Stimulated activated CD8-positive, alpha-beta memory T cell treated with anti-CD3 and anti-CD28 coated beads, Interleukin-4, amount 100 ng/mL, for 48 hours (primary cell): ENCODE measurements at regions not wholly inside any gene's neighbourhood (a gene's known extent, or its start where the extent isn't known, plus 50 kb on each side); places are given as distances from the start of the nearest gene placed in this dataset.
A peak's percentile ranks its signal among the peaks of the same experiment; 100 is the strongest.
"Not testable (repeated sequence)": the region's sequence is repeated elsewhere in the genome, so short reads cannot be mapped to it uniquely, and the experiment has no call there.

Experiments used
- DNase-seq: peaks from one replicate; pipeline ENCODE4 v3.0.0-alpha.2; 2020

GRCh38 chr1:198935306-198935921, 296.6 kb downstream of the PTPRC start:
- peak; percentile 62 for DNase-seq

- DNase-seq = no peak
These were observed 297.7 kb downstream of the PTPRC start for GRCh38 chr1:198936371-198937083.

DNA sequence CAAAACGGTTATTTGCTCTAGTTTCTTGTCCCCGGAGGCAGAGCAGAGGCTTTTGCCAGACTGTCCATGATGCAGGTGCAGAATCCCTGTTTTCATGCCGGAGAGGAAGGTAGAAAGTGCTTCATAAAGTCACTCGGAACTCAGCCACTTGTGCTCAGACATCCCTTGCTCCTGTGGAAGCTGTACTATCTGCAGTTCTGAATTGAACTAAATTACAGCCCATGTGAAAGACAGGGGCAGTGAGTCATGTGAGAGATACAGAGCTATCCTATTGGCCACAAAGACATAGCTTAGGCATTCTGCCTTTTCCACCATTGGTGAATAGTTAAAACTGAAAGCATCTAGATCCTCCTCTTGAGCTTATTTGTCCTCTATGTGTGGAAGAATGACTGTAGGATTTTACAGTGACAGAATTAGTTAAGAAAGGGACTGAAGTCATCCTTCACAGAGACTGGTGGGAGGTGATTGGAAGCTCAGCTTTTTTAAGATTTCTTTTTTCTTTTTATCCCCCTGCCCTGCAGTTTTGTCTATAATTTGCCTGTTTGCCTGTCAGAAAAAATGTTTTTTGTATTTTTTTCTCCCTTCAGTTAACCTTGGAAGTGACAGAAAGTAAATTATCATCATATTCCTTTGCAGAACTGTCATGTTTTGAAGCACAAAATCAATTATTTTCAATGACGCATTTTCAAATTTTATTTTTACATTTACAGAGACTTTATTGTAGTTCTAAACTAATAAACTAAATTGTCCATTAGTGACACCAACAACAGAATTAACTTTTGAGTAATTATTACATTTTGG, 298.6 kb downstream of the PTPRC start:
- DNase-seq = peak; percentile 44

- DNase-seq = no peak
These were observed 300.4 kb downstream of the PTPRC start for GRCh38 chr1:198939286-198939685.

DNA sequence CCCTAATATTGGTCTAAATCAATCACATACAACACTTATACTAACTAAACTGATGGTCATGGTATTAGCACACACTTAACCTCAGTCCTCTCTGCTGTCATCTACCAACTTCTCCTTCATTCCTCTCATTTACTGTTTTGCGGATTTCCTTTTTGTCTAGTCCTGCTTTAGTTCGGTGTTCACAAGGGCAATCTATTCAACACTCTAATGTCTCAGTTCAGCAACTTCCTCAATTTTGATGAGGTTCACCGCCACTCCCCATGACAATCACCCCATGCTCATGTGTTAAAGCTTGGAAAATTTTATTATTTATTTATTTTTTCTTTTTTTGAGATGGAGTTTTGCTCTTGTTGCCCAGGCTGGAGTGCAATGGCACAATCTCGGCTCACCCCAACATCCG, 301.1 kb downstream of the PTPRC start:
- DNase-seq = no peak

- DNase-seq = no peak
These were observed 303.6 kb downstream of the PTPRC start for GRCh38 chr1:198942466-198942865.

- DNase-seq = no peak
These were observed 304.8 kb downstream of the PTPRC start for GRCh38 chr1:198943484-198944187.

- no peak for DNase-seq
These were observed 308.6 kb downstream of the PTPRC start for GRCh38 chr1:198947456-198947855.

GRCh38 chr1:198948895-198949659, 310.2 kb downstream of the PTPRC start:
- DNase-seq = no peak

DNA sequence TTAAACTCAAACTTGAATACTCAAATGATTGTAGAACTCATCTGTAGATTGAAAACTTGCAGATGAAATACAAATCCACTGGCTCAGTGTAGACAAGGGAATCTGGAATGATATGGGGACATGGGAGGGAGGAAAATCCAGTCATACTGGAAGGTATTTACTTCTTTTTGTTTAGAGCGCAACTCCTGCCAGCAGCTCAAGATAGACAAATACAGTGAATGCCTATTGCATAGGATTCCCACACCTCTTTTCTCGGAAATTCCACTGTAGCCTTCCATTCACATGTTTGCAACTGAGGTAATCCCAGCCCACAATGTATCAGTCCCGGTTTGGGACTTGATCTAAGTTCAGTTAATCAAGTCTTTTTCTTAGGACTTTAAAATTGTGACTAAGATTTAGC, 311.2 kb downstream of the PTPRC start:
- no peak for DNase-seq

DNA sequence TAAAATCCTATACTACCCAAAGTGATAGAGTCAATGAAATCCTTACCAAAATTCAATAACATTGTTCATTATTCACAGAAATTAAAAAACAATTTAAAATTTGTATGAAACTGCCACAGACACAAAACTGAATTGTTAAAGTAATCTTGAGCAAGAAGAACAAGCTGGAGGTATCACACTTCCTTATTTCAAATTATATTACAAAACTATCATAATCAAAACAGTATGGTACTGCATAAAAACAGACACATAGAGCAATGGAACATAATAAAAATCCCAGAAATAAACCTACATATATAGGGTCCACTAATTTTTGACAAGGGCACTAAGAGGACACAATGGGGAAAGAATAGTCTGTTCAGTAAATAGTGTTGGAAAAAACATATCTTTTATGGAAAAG, 316.2 kb downstream of the PTPRC start:
- DNase-seq = no peak

- DNase-seq = no peak
These were observed 318.2 kb downstream of the PTPRC start for GRCh38 chr1:198957044-198957443.

DNA sequence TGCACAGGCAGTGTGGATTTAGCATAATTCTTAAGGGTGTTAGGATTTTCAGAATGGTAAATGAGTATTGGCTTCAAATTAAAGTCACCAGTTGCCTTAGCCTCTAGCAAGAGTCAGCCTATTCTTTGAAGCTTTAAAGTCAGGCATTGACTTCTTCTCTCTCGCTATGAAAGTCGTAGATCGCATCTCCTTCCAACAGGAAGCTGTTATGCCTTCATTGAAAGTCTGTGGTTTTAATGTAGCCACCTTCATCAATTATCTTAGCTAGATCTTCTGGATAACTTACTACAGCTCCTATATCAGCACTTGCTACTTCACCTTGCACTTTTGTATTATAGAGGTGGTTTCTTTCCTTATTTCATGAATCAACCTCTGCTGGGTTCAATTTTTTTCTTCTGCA, 320.2 kb downstream of the PTPRC start:
- no peak for DNase-seq

DNA sequence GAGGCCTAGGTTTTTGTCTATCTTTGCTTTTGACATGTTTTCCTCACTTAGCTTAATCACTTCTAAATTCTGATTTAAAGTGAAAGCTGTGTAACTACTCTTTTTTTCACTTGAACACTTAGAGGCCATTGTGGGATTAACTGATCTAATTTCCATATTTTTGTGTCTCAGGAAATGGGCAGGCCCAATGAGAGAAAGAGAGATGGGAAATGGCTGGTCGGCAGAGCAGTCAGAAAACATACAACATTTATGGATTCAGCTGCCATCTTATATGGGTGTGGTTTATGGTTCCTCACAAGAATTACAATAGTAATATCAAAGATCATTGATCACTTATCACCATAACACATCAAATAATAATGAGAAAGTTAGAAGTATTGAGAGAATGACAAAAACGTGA, 320.8 kb downstream of the PTPRC start:
- DNase-seq = no peak

DNA sequence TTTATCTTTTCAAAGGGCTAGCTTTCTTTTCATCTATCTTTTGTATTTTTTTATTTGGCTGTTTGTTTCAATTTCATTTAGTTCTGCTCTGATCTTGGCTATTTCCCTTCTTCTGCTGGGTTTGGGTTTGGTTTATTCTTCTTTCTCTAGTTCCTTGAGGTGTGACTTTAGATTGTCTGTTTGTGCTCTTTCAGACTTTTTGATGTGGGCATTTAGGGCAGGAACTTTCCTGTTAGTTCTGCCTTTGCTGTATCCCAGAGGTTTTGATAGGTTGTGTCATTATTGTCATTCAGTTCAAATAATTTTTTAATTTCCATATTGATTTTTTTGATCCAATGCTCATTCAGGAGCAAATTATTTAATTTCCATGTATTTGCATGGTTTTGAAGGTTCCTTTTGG, 325.0 kb downstream of the PTPRC start:
- not testable (repeated sequence) for DNase-seq

DNA sequence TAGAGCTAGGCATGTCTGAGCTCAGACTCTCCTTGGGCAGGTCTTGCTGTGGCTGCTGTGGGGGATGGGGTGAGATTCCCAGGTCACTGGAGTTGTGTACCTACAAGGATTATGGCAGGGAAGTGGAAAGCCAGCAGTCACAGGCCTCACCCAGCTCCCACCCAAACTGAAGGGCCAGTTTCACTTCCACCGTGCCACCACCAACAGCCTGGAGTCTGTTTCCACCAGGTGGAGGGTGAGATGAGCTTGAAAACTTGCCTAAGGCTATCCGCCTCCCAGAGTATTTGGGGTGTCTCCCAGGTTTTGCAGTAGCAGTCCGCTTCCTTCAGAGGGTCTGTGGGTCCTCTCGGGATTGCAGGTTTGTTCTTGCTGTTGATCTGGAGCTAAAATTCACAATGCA, 327.7 kb downstream of the PTPRC start:
- DNase-seq = no peak

GRCh38 chr1:198967566-198967965, 328.7 kb downstream of the PTPRC start:
- DNase-seq = no peak

DNA sequence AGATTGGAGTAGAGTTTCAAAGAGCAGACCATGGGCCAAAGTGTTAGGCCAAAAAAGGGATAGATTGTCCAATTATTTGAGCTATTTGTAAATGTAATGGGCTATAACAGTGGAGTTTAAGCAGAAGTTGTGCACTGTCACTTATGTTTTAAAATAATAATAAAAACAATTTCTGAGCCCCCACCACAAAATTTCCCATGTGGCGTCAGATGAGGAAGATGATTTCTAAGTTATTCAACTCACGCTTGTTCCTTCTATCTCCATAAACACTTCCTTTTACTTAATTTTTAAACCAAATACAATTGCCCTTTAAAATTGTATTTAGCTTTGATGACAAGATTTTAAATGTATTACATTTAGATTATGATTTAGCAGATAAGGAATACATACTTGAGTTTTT, 330.0 kb downstream of the PTPRC start:
- no peak for DNase-seq

- no peak for DNase-seq
These were observed 331.1 kb downstream of the PTPRC start for GRCh38 chr1:198969981-198970380.

DNA sequence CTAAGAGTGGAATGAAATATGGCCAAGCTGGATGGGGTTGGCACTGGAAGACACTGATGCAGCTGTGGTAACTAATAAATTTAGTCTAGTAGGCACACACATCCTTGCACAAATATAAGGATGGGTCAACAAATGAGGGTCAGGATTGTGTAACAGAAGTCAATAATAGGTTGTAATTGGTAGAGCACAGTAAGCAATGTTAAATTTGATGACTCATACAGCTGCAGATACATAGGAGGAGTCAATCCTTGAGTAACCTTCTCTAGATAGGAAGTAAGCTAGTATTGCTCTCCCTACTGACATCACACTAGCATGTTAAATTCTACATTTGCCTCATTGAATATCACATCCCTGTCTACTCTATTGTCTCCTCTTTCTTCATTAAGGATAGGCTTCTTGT, 332.1 kb downstream of the PTPRC start:
- no peak for DNase-seq

- DNase-seq = no peak
These were observed 339.1 kb downstream of the PTPRC start for GRCh38 chr1:198977909-198978308.

- no peak for DNase-seq
These were observed 339.7 kb downstream of the PTPRC start for GRCh38 chr1:198978523-198978922.

DNA sequence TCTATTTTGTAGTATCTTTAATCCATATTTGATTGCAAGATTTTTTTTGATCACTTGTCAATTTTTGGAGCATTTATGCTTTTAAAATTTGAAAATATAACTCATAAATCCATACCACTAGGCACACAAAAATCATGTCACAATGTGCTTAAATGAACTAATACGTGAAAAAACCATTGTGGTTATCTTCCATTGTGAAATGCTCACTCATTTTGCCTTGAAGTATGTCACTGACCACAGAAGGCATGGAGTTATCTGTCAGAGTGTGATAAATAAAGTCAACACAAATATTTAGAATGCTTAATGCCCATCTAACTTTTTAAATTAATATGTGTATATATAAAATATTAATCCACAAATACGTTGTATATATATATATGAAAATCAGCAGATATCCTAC, 347.2 kb downstream of the PTPRC start:
- DNase-seq = no peak
